Renal cortical epithelial cell (primary cell): ENCODE measurements at regions not wholly inside any gene's neighbourhood (a gene's known extent, or its start where the extent isn't known, plus 50 kb on each side); places are given as distances from the start of the nearest gene placed in this dataset.
"Not testable (repeated sequence)": the region's sequence is repeated elsewhere in the genome, so short reads cannot be mapped to it uniquely, and the experiment has no call there.

Experiments used
- DNase-seq: peaks from one replicate; pipeline ENCODE4 v3.0.0-alpha.2; 2011; ENCODE audit warnings: low read depth

- peak; percentile 60 for DNase-seq
Measured at GRCh38 chr5:57002959-57003485, 51.1 kb upstream of the MIER3 start.

- DNase-seq = not testable (repeated sequence)
Measured at GRCh38 chr5:57003566-57003965, 51.6 kb upstream of the MIER3 start.

GRCh38 chr5:57004800-57005199, 52.9 kb upstream of the MIER3 start:
- DNase-seq = peak; percentile 85

GRCh38 chr5:57007344-57007743, 55.4 kb upstream of the MIER3 start:
- DNase-seq = no peak

- DNase-seq = no peak
Measured at GRCh38 chr5:57009811-57010210, 57.9 kb upstream of the MIER3 start.

GRCh38 chr5:57010786-57011185, 58.9 kb upstream of the MIER3 start:
- no peak for DNase-seq

- DNase-seq = no peak
Measured at GRCh38 chr5:57012511-57012910, 60.6 kb upstream of the MIER3 start.

- DNase-seq = no peak
Measured at GRCh38 chr5:57025961-57026360, 74.0 kb upstream of the MIER3 start.

- DNase-seq = no peak
Measured at GRCh38 chr5:57028161-57028560, 76.2 kb upstream of the MIER3 start.

GRCh38 chr5:57032151-57032551, 80.2 kb upstream of the MIER3 start:
- DNase-seq = peak; percentile 92

- DNase-seq = peak; percentile 60
Measured at GRCh38 chr5:57033103-57033502, 81.2 kb upstream of the MIER3 start.

- DNase-seq = no peak
Measured at GRCh38 chr5:57033503-57033902, 81.6 kb upstream of the MIER3 start.

- no peak for DNase-seq
Measured at GRCh38 chr5:57034201-57034916, 82.4 kb upstream of the MIER3 start.

- no peak for DNase-seq
Measured at GRCh38 chr5:57035955-57036354, 84.0 kb upstream of the MIER3 start.

- DNase-seq = peak; percentile 9
Measured at GRCh38 chr5:57036761-57037160, 84.8 kb upstream of the MIER3 start.

- peak; percentile 8 for DNase-seq
Measured at GRCh38 chr5:57037355-57037754, 85.4 kb upstream of the MIER3 start.

GRCh38 chr5:57041570-57041969, 89.6 kb upstream of the MIER3 start:
- DNase-seq = no peak

GRCh38 chr5:57042524-57042931, 90.6 kb upstream of the MIER3 start:
- DNase-seq = no peak

- no peak for DNase-seq
Measured at GRCh38 chr5:57054135-57054534, 102.2 kb upstream of the MIER3 start.

- DNase-seq = no peak
Measured at GRCh38 chr5:57054671-57055070, 102.7 kb upstream of the MIER3 start.

GRCh38 chr5:57055731-57056130, 103.8 kb upstream of the MIER3 start:
- DNase-seq = no peak

GRCh38 chr5:57063773-57064172, 110.1 kb upstream of the GPBP1 start:
- DNase-seq = no peak

- no peak for DNase-seq
Measured at GRCh38 chr5:57066924-57067596, 106.8 kb upstream of the GPBP1 start.

GRCh38 chr5:57067597-57067924, 106.3 kb upstream of the GPBP1 start:
- no peak for DNase-seq
